CD14-positive monocyte (primary cell): ENCODE measurements at regions not wholly inside any gene's neighbourhood (a gene's known extent, or its start where the extent isn't known, plus 50 kb on each side); places are given as distances from the start of the nearest gene placed in this dataset.

Source experiments
- DNase-seq, 3 donors: peaks; one replicate each; pipeline ENCODE4 v3.0.0-alpha.2; 2011 to 2022
- H2AFZ ChIP-seq: 2 replicates; pipeline ENCODE4 v1.6.0; 2012; ENCODE audit warnings: mild to moderate bottlenecking, low read depth, low read length, inconsistent platforms; ENCODE audit not compliant: insufficient read depth, poor library complexity, severe bottlenecking
- H3K27ac ChIP-seq, 2 donors: 1 replicate in 1 of 2; 2 replicates in 1 of 2; pipeline ENCODE4 v1.5.1; 2012 to 2013; ENCODE audit warnings: low read length in 2 of 2, control low read depth in 1 of 2, inconsistent platforms in 1 of 2, low read depth in 1 of 2, mild to moderate bottlenecking in 1 of 2
- H3K27me3 ChIP-seq, 2 donors: one replicate each; pipeline versions ENCODE4 v1.6.0 to v1.6.1; 2011 to 2013; ENCODE audit warnings: low read length in 2 of 2; ENCODE audit not compliant: control insufficient read depth in 2 of 2, insufficient read depth in 2 of 2
- H3K36me3 ChIP-seq, 2 donors: replicated peaks in 1 of 2; 1 replicate in 1 of 2; 2 replicates in 1 of 2; pipeline versions ENCODE4 v1.5.1 to v1.6.1; 2012 to 2013; ENCODE audit warnings: low read length in 2 of 2, control low read depth in 1 of 2, inconsistent platforms in 1 of 2, mild to moderate bottlenecking in 1 of 2; ENCODE audit not compliant: insufficient read depth in 2 of 2, control insufficient read depth in 1 of 2
- H3K4me1 ChIP-seq, 2 donors: 1 replicate in 1 of 2; 2 replicates in 1 of 2; pipeline versions ENCODE4 v1.5.1 to v1.6.1; 2012 to 2013; ENCODE audit warnings: low read length in 2 of 2, control low read depth in 1 of 2, inconsistent platforms in 1 of 2, mild to moderate bottlenecking in 1 of 2, moderate library complexity in 1 of 2; ENCODE audit not compliant: insufficient read depth in 2 of 2, control insufficient read depth in 1 of 2
- H3K4me2 ChIP-seq: replicated peaks from 2 replicates; pipeline ENCODE3; 2012; ENCODE audit warnings: low read length, moderate library complexity, mild to moderate bottlenecking; ENCODE audit not compliant: poor library complexity, severe bottlenecking; ENCODE audit errors: extremely low read depth
- H3K4me3 ChIP-seq, 3 experiments: fragments of 200-600 bp in 1 of 3; sonication (generic) in 1 of 3; replicated peaks in 1 of 3; 1 replicate in 2 of 3; 2 replicates in 1 of 3; pipeline ENCODE4 v1.5.1; 2011 to 2013; ENCODE audit warnings: low read length in 3 of 3, mild to moderate bottlenecking in 3 of 3, control low read depth in 2 of 3, low read depth in 2 of 3, inconsistent platforms in 1 of 3, moderate library complexity in 1 of 3
- H3K79me2 ChIP-seq: 2 replicates; pipeline ENCODE4 v1.6.0; 2012; ENCODE audit warnings: mild to moderate bottlenecking, control low read depth, inconsistent platforms, low read length, moderate library complexity; ENCODE audit not compliant: insufficient read depth
- H3K9ac ChIP-seq: 2 replicates; pipeline ENCODE4 v1.6.0; 2017; ENCODE audit warnings: low read length, mild to moderate bottlenecking; ENCODE audit not compliant: insufficient read depth, poor library complexity, severe bottlenecking
- H3K9me3 ChIP-seq, 2 donors: replicated peaks in 1 of 2; 1 replicate in 1 of 2; 2 replicates in 1 of 2; pipeline versions ENCODE4 v1.5.1 to v1.6.1; 2012 to 2013; ENCODE audit warnings: low read length in 2 of 2, control low read depth in 1 of 2; ENCODE audit not compliant: control insufficient read depth in 1 of 2, insufficient read depth in 1 of 2
- H4K20me1 ChIP-seq: 2 replicates; pipeline ENCODE4 v1.6.0; 2012; ENCODE audit warnings: mild to moderate bottlenecking, low read length, control low read depth, moderate library complexity; ENCODE audit not compliant: insufficient read depth
- H3K27ac Mint-ChIP-seq, 7 donors: one replicate each; pipeline ENCODE4 v1.8.0; 2020; ENCODE audit warnings: mild to moderate bottlenecking in 7 of 7, mixed read lengths in 7 of 7, moderate library complexity in 6 of 7, inconsistent platforms in 2 of 7
- H3K27me3 Mint-ChIP-seq, 3 donors: one replicate each; pipeline ENCODE4 v1.8.0; 2021 to 2022; ENCODE audit warnings: low read depth in 3 of 3, mild to moderate bottlenecking in 3 of 3, mixed read lengths in 3 of 3, moderate library complexity in 3 of 3, inconsistent platforms in 1 of 3
- H3K36me3 Mint-ChIP-seq, 2 donors: one replicate each; pipeline ENCODE4 v1.8.0; 2020; ENCODE audit warnings: mixed read lengths in 2 of 2, inconsistent platforms in 1 of 2, mild to moderate bottlenecking in 1 of 2
- H3K4me1 Mint-ChIP-seq: one replicate; pipeline ENCODE4 v1.8.0; 2020; ENCODE audit warnings: mild to moderate bottlenecking, mixed read lengths
- H3K4me3 Mint-ChIP-seq, 2 donors: one replicate each; pipeline ENCODE4 v1.8.0; 2020; ENCODE audit warnings: mild to moderate bottlenecking in 2 of 2, mixed read lengths in 2 of 2, moderate library complexity in 1 of 2
- H3K9me3 Mint-ChIP-seq, 7 donors: one replicate each; pipeline ENCODE4 v1.8.0; 2020 to 2022; ENCODE audit warnings: mixed read lengths in 7 of 7, mild to moderate bottlenecking in 6 of 7, moderate library complexity in 6 of 7, inconsistent platforms in 2 of 7
- WGBS: methylation state at CpG from one replicate; pipeline ENCODE4 v1.1.5; 2013; ENCODE audit warnings: missing lambda C conversion rate; ENCODE audit not compliant: insufficient coverage; 5-methylcytosine and 5-hydroxymethylcytosine counted together
- intact Hi-C, 2 donors: fragments of 100-400 bp; cut with micrococcal nuclease; formaldehyde crosslinking; loops; one replicate each; pipeline versions ENCODE4 v1.15.0 to v1.15.1; 2023
- TF ChIP-seq, protein P1 (sequence below): fragments of 200-600 bp; IDR thresholded peaks from one replicate; pipeline ENCODE4 v1.8.0; 2022; ENCODE audit warnings: antibody characterized with exemption, mild to moderate bottlenecking

- H3K36me3 Mint-ChIP-seq = no peaks in the 10 kb centered on the region
- no peaks in the 10 kb centered on the region for H3K79me2 ChIP-seq
- H3K4me2 ChIP-seq = no peak overlapping the region
- 75% methylated on average over 1 of the region's 1 CpG for WGBS
- H3K27ac Mint-ChIP-seq = no peak overlapping the region
- H3K36me3 ChIP-seq = no peaks in the 10 kb centered on the region
- TF ChIP-seq, protein P1, sequence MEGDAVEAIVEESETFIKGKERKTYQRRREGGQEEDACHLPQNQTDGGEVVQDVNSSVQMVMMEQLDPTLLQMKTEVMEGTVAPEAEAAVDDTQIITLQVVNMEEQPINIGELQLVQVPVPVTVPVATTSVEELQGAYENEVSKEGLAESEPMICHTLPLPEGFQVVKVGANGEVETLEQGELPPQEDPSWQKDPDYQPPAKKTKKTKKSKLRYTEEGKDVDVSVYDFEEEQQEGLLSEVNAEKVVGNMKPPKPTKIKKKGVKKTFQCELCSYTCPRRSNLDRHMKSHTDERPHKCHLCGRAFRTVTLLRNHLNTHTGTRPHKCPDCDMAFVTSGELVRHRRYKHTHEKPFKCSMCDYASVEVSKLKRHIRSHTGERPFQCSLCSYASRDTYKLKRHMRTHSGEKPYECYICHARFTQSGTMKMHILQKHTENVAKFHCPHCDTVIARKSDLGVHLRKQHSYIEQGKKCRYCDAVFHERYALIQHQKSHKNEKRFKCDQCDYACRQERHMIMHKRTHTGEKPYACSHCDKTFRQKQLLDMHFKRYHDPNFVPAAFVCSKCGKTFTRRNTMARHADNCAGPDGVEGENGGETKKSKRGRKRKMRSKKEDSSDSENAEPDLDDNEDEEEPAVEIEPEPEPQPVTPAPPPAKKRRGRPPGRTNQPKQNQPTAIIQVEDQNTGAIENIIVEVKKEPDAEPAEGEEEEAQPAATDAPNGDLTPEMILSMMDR = no peak
- intact Hi-C loops = no loop called here
- no peaks in the 10 kb centered on the region for H3K4me1 Mint-ChIP-seq
- no peak overlapping the region for H3K4me3 ChIP-seq
- no peaks in the 10 kb centered on the region for H3K4me1 ChIP-seq
- peaks cover 0 to 6% (median 1%) of the 10 kb centered on the region in 3 donors for H3K27me3 Mint-ChIP-seq
- DNase-seq = no peak
- H3K9me3 ChIP-seq = no peaks in the 10 kb centered on the region
- no peaks in the 10 kb centered on the region for H3K27me3 ChIP-seq
- no peak overlapping the region for H3K4me3 Mint-ChIP-seq
- no peak overlapping the region for H3K27ac ChIP-seq
- no peaks in the 10 kb centered on the region for H4K20me1 ChIP-seq
- H3K9ac ChIP-seq = no peak overlapping the region
- H2AFZ ChIP-seq = no peak overlapping the region
- H3K9me3 Mint-ChIP-seq = peaks cover 0 to 4% (median 0%) of the 10 kb centered on the region in 7 donors
These were observed 508.1 kb downstream of the STIM2 start for GRCh38 chr4:27368781-27369180.

GRCh38 chr4:27381815-27382214 lies 521.2 kb downstream of the STIM2 start:
- intact Hi-C loops = no loop called here
- H3K27ac Mint-ChIP-seq = no peak overlapping the region
- no peaks in the 10 kb centered on the region for H3K27me3 ChIP-seq
- H3K9ac ChIP-seq = no peak overlapping the region
- WGBS = no CpG with 5 or more reads among the region's 4 CpGs
- H3K4me3 ChIP-seq = no peak overlapping the region
- H3K9me3 ChIP-seq = peaks cover 3 to 7% of the 10 kb centered on the region in 2 donors
- H3K4me1 ChIP-seq = no peaks in the 10 kb centered on the region
- no peak overlapping the region for H3K4me2 ChIP-seq
- H3K4me3 Mint-ChIP-seq = no peak overlapping the region
- no peaks in the 10 kb centered on the region for H3K36me3 ChIP-seq
- no peak for DNase-seq
- no peak overlapping the region for H2AFZ ChIP-seq
- no peak overlapping the region for H3K27ac ChIP-seq
- no peaks in the 10 kb centered on the region for H3K27me3 Mint-ChIP-seq
- no peaks in the 10 kb centered on the region for H4K20me1 ChIP-seq
- TF ChIP-seq, protein P1 = no peak
- H3K4me1 Mint-ChIP-seq = no peaks in the 10 kb centered on the region
- peaks cover 0 to 8% (median 4%) of the 10 kb centered on the region in 7 donors for H3K9me3 Mint-ChIP-seq
- H3K36me3 Mint-ChIP-seq = no peaks in the 10 kb centered on the region
- no peaks in the 10 kb centered on the region for H3K79me2 ChIP-seq
